HFF-Myc (cell line): ENCODE measurements at regions not wholly inside any gene's neighbourhood (a gene's known extent, or its start where the extent isn't known, plus 50 kb on each side); places are given as distances from the start of the nearest gene placed in this dataset.

Experiments
- DNase-seq: peaks from one replicate; pipeline ENCODE4 v3.0.0-alpha.2; 2011; ENCODE audit warnings: low read depth; ENCODE audit errors: extremely low read depth
- H3K4me3 ChIP-seq: replicated peaks from 2 replicates; pipeline ENCODE4 v1.5.1; 2011; ENCODE audit warnings: low read depth, mild to moderate bottlenecking, control low read depth, low read length
- CTCF ChIP-seq: IDR thresholded peaks from 2 replicates; pipeline ENCODE4 v1.5.1; 2012; ENCODE audit warnings: mild to moderate bottlenecking, low read depth, low read length, control low read depth; ENCODE audit errors: missing control alignments

DNA sequence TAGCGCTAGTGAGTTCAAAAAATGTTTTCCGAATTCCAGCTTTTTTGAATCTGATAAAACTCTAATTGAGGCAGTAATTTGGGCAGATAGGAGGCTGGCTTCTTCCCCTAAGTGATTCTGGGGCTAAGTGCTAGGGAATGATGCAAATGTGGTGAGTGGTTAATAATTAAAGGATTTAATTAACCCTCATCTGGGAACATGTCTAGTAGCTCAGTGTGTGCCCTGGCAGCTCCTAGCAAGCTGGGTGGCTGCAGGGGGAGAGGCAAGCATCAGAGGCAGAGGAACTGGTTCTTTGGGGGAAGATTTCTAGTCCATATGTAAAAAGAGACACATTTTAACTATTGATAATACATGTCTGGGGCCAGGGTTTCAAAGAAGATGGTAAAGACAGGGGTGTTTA lies 354.5 kb downstream of the WDR11 start:
- no peak for TF ChIP-seq CTCF
- no peak for DNase-seq
- no peak overlapping the region for H3K4me3 ChIP-seq

GRCh38 chr10:121211446-121211845 lies 360.3 kb downstream of the WDR11 start:
- no peak for TF ChIP-seq CTCF
- no peak for DNase-seq
- no peak overlapping the region for H3K4me3 ChIP-seq

DNA sequence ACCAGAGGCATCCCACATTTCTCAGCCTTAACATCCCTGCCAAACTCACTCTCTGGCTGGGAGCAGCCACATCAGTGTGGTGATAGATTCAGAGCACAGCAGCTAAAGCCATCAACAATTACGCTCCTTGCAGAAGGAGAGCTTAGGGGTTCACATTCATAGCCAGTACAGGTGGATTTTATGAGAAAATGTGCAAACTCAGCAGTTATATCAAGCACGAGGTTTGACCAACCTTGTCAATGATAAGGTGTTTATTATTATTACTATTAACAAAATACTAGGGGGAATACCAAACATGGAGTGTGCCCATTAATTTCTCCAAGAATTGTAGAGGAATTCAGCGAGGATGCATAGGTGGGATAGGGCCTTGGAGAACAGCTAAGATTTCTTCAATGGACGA lies 362.3 kb downstream of the WDR11 start:
- TF ChIP-seq CTCF, result no peak
- DNase-seq, result no peak
- no peak overlapping the region for H3K4me3 ChIP-seq

DNA sequence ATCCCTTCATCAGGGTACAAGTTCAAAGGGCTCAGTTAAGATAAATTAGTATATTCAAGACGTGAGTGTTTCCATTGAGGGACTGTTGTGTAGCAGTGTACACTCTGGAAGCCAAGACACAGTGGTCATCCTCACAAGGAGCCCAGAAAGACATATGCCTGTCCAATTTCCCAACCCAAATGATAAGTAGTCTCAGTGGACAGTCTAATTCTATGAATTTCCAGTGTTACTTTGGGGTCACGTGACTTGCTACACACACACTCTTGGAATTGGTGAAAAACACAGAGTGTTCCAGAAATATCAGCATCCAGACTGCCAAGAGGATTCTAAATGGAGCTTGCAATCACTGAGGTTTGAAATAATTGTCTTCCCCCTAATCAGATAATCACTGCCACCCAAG lies 365.1 kb downstream of the WDR11 start:
- H3K4me3 ChIP-seq, result no peak overlapping the region
- TF ChIP-seq CTCF, result no peak
- no peak for DNase-seq

DNA sequence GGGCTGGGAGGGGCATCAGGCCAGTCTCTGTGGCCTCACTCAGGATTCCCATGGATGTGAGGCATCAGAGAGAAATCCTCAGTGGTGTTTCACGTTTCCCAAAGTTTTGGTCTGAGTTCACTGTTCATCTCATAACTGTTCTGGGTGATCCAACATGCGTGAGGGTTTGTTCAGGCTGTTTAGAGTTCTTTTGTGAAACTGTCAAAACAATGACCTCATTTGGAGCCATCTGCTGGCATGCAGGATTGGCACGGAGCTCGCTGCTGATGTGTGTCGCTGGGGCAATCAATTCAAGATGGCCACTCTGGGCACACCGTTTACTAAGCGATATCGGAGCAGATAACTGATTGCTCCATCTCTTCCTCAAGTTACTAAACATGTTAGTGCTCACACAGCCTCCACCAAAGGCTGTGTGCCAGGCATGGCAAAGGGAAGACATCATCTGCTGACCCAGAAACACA lies 365.6 kb downstream of the WDR11 start:
- H3K4me3 ChIP-seq, result no peak overlapping the region
- DNase-seq, result no peak
- no peak for TF ChIP-seq CTCF

DNA sequence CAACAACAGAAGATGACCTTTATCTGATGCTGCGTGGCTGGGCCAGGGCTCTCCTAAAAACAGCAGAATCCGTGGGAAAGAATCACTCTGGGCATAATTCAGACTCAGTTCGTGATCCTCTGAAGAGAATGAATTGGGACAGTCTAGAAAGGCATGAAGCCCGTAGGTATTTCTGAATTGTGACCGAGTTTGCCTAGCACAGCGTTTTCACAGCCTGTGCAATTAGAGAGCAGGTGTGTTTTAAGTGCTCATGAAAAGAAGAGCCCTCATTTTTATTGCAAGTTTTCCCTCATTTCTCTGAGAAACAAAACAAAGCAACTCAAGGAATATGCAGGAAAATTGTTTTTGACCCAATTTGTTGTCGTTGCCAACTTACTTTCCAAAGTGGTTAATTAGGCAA lies 366.2 kb downstream of the WDR11 start:
- no peak for DNase-seq

More for the DNA sequence above, 366.2 kb downstream of the WDR11 start:
- no peak for TF ChIP-seq CTCF
- H3K4me3 ChIP-seq, result no peak overlapping the region
